Fibroblast of lung (primary cell): ENCODE measurements at regions not wholly inside any gene's neighbourhood (a gene's known extent, or its start where the extent isn't known, plus 50 kb on each side); places are given as distances from the start of the nearest gene placed in this dataset.

Experiments
- DNase-seq, 2 donors: peaks; one replicate each; pipeline versions ENCODE4 v3.0.0 to v3.0.0-alpha.2; 2010; ENCODE audit warnings: low read depth in 2 of 2
- H2AFZ ChIP-seq: 2 replicates; pipeline ENCODE4 v1.5.1; 2012; ENCODE audit warnings: low read length, control low read depth, inconsistent platforms
- H3K27ac ChIP-seq: 2 replicates; pipeline ENCODE4 v1.5.1; 2011; ENCODE audit warnings: low read length, control low read depth; ENCODE audit not compliant: insufficient read depth
- H3K27me3 ChIP-seq: 2 replicates; pipeline ENCODE4 v1.5.1; 2011; ENCODE audit warnings: mild to moderate bottlenecking, low read length; ENCODE audit not compliant: control insufficient read depth, insufficient read depth
- H3K36me3 ChIP-seq: 2 replicates; pipeline ENCODE4 v1.5.1; 2011; ENCODE audit warnings: low read length; ENCODE audit not compliant: control insufficient read depth, insufficient read depth
- H3K4me1 ChIP-seq: 2 replicates; pipeline ENCODE4 v1.5.1; 2011; ENCODE audit warnings: low read length; ENCODE audit not compliant: control insufficient read depth, insufficient read depth; ENCODE audit errors: extremely low read depth
- H3K4me2 ChIP-seq: 2 replicates; pipeline ENCODE4 v1.5.1; 2011; ENCODE audit warnings: low read length, control low read depth; ENCODE audit not compliant: insufficient read depth; ENCODE audit errors: extremely low read depth
- H3K4me3 ChIP-seq, 4 experiments: fragments of 200-600 bp in 1 of 4; sonication (generic) in 1 of 4; replicated peaks in 1 of 4; 2 replicates each; pipeline ENCODE4 v1.5.1; 2011 to 2016; ENCODE audit warnings: low read length in 4 of 4, low read depth in 3 of 4, mild to moderate bottlenecking in 3 of 4, control low read depth in 2 of 4, inconsistent platforms in 1 of 4, mixed read lengths in 1 of 4; ENCODE audit not compliant: insufficient read depth in 1 of 4; ENCODE audit errors: control extremely low read depth in 1 of 4
- H3K79me2 ChIP-seq: 2 replicates; pipeline ENCODE4 v1.5.1; 2012; ENCODE audit warnings: mild to moderate bottlenecking, low read length, inconsistent platforms; ENCODE audit not compliant: control insufficient read depth, insufficient read depth
- H3K9ac ChIP-seq: 2 replicates; pipeline ENCODE4 v1.5.1; 2011; ENCODE audit warnings: mild to moderate bottlenecking, low read length, control low read depth; ENCODE audit not compliant: insufficient read depth
- H3K9me3 ChIP-seq: 2 replicates; pipeline ENCODE4 v1.5.1; 2012; ENCODE audit warnings: low read depth, low read length; ENCODE audit not compliant: control insufficient read depth, insufficient read depth
- H4K20me1 ChIP-seq: 2 replicates; pipeline ENCODE4 v1.5.1; 2011; ENCODE audit warnings: low read length; ENCODE audit not compliant: control insufficient read depth, insufficient read depth; ENCODE audit errors: extremely low read depth
- EZH2 ChIP-seq: IDR thresholded peaks from 2 replicates; pipeline ENCODE4 v1.5.1; 2012; ENCODE audit warnings: low read length, control low read depth, mild to moderate bottlenecking; ENCODE audit errors: missing control alignments
- TF ChIP-seq, protein P1 (sequence below), 2 donors: IDR thresholded peaks in 1 of 2; conservative IDR thresholded peaks in 1 of 2; 1 replicate in 1 of 2; 2 replicates in 1 of 2; pipeline ENCODE4 v1.5.1; 2011 to 2012; ENCODE audit warnings: low read length in 2 of 2, control low read depth in 1 of 2, inconsistent platforms in 1 of 2, low read depth in 1 of 2, mild to moderate bottlenecking in 1 of 2

DNA sequence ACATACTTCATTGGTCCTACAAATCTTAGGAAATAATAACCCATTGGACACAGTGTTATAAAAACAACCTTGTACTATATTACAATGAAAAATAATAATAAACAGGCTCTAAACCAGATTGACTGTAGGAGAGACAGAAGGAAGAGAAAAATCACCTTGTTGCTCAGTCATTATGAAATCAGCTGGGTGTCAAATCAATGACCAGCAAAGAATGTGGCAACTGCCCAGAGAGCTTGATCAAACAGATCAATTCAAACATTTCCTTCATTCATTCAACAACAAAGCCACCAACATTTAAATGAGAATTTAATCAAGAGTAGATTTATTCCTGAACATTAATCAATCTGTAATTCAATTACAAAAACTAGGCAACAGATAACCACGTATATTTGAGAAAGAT lies 671.9 kb upstream of the CHAC2 start:
- no peak overlapping the region for H3K9ac ChIP-seq
- no peak overlapping the region for H3K27ac ChIP-seq
- H3K4me1 ChIP-seq: no peaks in the 10 kb centered on the region

DNA sequence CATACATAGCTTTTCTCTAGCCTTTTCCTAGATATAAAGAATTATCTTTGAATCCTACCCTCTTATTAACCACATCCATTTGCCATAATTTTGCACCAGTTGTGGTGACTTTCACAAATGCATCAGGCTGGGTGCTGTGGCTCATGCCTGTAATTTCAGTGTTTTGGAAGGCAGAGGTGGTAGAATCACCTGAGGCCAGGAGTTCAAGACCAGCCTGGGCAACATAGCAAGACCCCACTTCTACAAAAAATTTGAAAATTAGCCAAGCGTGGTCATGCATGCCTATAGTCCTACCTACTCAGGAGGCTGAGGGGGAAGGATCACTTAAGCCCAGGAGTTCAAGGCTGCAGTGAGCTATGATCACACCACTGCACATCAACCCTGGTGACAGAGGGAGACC lies 672.4 kb upstream of the CHAC2 start:
- TF ChIP-seq EZH2: no peak
- TF ChIP-seq, protein P1, sequence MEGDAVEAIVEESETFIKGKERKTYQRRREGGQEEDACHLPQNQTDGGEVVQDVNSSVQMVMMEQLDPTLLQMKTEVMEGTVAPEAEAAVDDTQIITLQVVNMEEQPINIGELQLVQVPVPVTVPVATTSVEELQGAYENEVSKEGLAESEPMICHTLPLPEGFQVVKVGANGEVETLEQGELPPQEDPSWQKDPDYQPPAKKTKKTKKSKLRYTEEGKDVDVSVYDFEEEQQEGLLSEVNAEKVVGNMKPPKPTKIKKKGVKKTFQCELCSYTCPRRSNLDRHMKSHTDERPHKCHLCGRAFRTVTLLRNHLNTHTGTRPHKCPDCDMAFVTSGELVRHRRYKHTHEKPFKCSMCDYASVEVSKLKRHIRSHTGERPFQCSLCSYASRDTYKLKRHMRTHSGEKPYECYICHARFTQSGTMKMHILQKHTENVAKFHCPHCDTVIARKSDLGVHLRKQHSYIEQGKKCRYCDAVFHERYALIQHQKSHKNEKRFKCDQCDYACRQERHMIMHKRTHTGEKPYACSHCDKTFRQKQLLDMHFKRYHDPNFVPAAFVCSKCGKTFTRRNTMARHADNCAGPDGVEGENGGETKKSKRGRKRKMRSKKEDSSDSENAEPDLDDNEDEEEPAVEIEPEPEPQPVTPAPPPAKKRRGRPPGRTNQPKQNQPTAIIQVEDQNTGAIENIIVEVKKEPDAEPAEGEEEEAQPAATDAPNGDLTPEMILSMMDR (conservative IDR thresholded peaks at IDR 0.05 in 1 of 2, IDR thresholded peaks at IDR 0.05 in 1 of 2; ENCODE audit: low read depth in 1 of 2, low read length in 2 of 2): no peak
- H3K27ac ChIP-seq: no peak overlapping the region
- no peaks in the 10 kb centered on the region for H3K27me3 ChIP-seq
- no peak overlapping the region for H2AFZ ChIP-seq
- no peaks in the 10 kb centered on the region for H3K36me3 ChIP-seq
- no peaks in the 10 kb centered on the region for H3K79me2 ChIP-seq
- H3K9me3 ChIP-seq: no peaks in the 10 kb centered on the region
- DNase-seq: no peak
- no peaks in the 10 kb centered on the region for H3K4me1 ChIP-seq
- H3K4me2 ChIP-seq: no peak overlapping the region
- H3K9ac ChIP-seq: no peak overlapping the region
- no peak overlapping the region for H3K4me3 ChIP-seq
- no peaks in the 10 kb centered on the region for H4K20me1 ChIP-seq

More for the DNA sequence above, 671.9 kb upstream of the CHAC2 start:
- Histone ChIP-seq H3K79me2 (no peaks in the 10 kb centered on the region), H3K36me3 (no peaks in the 10 kb centered on the region), H3K27me3 (no peaks in the 10 kb centered on the region), H3K4me3 (no peak overlapping the region), H3K9me3 (no peaks in the 10 kb centered on the region), H4K20me1 (no peaks in the 10 kb centered on the region), H3K4me2 (no peak overlapping the region), H2AFZ (no peak overlapping the region)
- TF ChIP-seq EZH2: no peak
- TF ChIP-seq, protein P1 (conservative IDR thresholded peaks at IDR 0.05 in 1 of 2, IDR thresholded peaks at IDR 0.05 in 1 of 2; ENCODE audit: low read depth in 1 of 2, low read length in 2 of 2): no peak
- no peak for DNase-seq

DNA sequence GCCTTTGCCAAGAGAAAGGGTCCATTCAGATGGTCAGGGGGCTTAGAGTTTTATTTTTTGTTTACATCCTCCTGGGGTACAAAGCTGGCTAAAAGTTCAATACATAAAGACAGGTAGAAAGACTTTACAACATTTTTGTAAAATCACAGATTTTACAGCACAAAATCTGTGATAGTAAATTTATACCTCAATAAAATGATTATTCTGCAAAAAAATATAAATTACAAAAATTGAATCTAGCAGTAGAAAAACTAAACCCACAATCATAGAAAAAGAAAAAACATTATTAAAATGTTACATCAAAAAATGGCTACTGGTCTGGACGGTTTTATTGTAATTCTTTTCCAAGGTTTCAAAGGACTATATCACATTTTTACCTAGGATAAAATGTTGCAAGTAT lies 674.2 kb upstream of the CHAC2 start:
- Histone ChIP-seq H3K27ac (no peak overlapping the region), H3K9me3 (no peaks in the 10 kb centered on the region), H4K20me1 (no peaks in the 10 kb centered on the region), H3K4me3 (no peak overlapping the region), H3K79me2 (no peaks in the 10 kb centered on the region), H3K9ac (no peak overlapping the region), H2AFZ (no peak overlapping the region), H3K4me2 (no peak overlapping the region), H3K36me3 (no peaks in the 10 kb centered on the region), H3K4me1 (no peaks in the 10 kb centered on the region), H3K27me3 (no peaks in the 10 kb centered on the region)
- TF ChIP-seq EZH2: no peak
- TF ChIP-seq, protein P1 (conservative IDR thresholded peaks at IDR 0.05 in 1 of 2, IDR thresholded peaks at IDR 0.05 in 1 of 2; ENCODE audit: low read depth in 1 of 2, low read length in 2 of 2): no peak
- no peak for DNase-seq
